Neural progenitor cell (in vitro differentiated cells): ENCODE measurements at regions not wholly inside any gene's neighbourhood (a gene's known extent, or its start where the extent isn't known, plus 50 kb on each side); places are given as distances from the start of the nearest gene placed in this dataset.

Experiments used
- DNase-seq: peaks from one replicate; pipeline ENCODE4 v3.0.0-alpha.2; 2016; ENCODE audit warnings: low spot score
- H2AFZ ChIP-seq: fragments of 200-600 bp; sonication (generic); replicated peaks from 2 replicates; pipeline ENCODE4 v1.6.1; 2016; ENCODE audit warnings: antibody characterized with exemption
- H3F3A ChIP-seq: fragments of 200-600 bp; sonication (generic); 2 replicates; pipeline ENCODE4 v1.6.1; 2016; ENCODE audit warnings: antibody characterized with exemption, low read depth
- H3K27ac ChIP-seq: fragments of 200-600 bp; sonication (generic); 2 replicates; pipeline ENCODE4 v1.5.1; 2016; ENCODE audit warnings: mild to moderate bottlenecking
- H3K27me3 ChIP-seq: fragments of 200-600 bp; sonication (generic); 2 replicates; pipeline ENCODE4 v1.6.1; 2016; ENCODE audit warnings: mild to moderate bottlenecking, moderate library complexity
- H3K36me3 ChIP-seq: fragments of 200-600 bp; sonication (generic); 2 replicates; pipeline ENCODE4 v1.5.1; 2016
- H3K4me1 ChIP-seq: fragments of 200-600 bp; sonication (generic); 2 replicates; pipeline ENCODE4 v1.6.1; 2016; ENCODE audit warnings: mixed run types
- H3K4me2 ChIP-seq: fragments of 200-600 bp; sonication (generic); 2 replicates; pipeline ENCODE4 v1.6.1; 2016
- H3K4me3 ChIP-seq: fragments of 200-600 bp; sonication (generic); 2 replicates; pipeline ENCODE4 v1.5.1; 2016
- H3K79me2 ChIP-seq: fragments of 200-600 bp; sonication (generic); 2 replicates; pipeline ENCODE4 v1.6.1; 2016; ENCODE audit warnings: low read depth
- H3K9ac ChIP-seq: fragments of 200-600 bp; sonication (generic); 2 replicates; pipeline ENCODE4 v1.6.1; 2016
- H3K9me3 ChIP-seq: fragments of 200-600 bp; sonication (generic); 2 replicates; pipeline ENCODE4 v1.5.1; 2016; ENCODE audit warnings: low read depth
- H4K20me1 ChIP-seq: fragments of 200-600 bp; sonication (generic); 2 replicates; pipeline ENCODE4 v1.6.1; 2016; ENCODE audit warnings: low read depth
- H3K27ac Mint-ChIP-seq: 3 replicates; pipeline ENCODE4 v1.8.0; 2021; ENCODE audit warnings: mixed read lengths
- H3K27me3 Mint-ChIP-seq: 2 replicates; pipeline ENCODE4 v1.8.0; 2022; ENCODE audit warnings: low read depth, mild to moderate bottlenecking, inconsistent platforms, moderate library complexity, mixed read lengths; ENCODE audit not compliant: insufficient read depth
- H3K36me3 Mint-ChIP-seq: 3 replicates; pipeline ENCODE4 v1.8.0; 2021; ENCODE audit warnings: mixed read lengths
- H3K4me1 Mint-ChIP-seq: 3 replicates; pipeline ENCODE4 v1.8.0; 2021; ENCODE audit warnings: mixed read lengths
- H3K4me3 Mint-ChIP-seq: 3 replicates; pipeline ENCODE4 v1.8.0; 2021; ENCODE audit warnings: mild to moderate bottlenecking, moderate library complexity, mixed read lengths
- H3K9me3 Mint-ChIP-seq: 3 replicates; pipeline ENCODE4 v1.8.0; 2020; ENCODE audit warnings: mixed read lengths
- EZH2 ChIP-seq: fragments of 200-600 bp; sonication (generic); IDR thresholded peaks from 2 replicates; pipeline ENCODE4 v1.6.1; 2017; ENCODE audit warnings: antibody characterized with exemption, mild to moderate bottlenecking, moderate library complexity
- EZH2phosphoT487 ChIP-seq: fragments of 200-600 bp; sonication (generic); IDR thresholded peaks from 2 replicates; pipeline ENCODE4 v1.6.1; 2017; ENCODE audit warnings: antibody characterized with exemption
- TF ChIP-seq, protein P1 (sequence below): fragments of 200-600 bp; sonication (generic); IDR thresholded peaks from 2 replicates; pipeline ENCODE4 v1.5.1; 2017; ENCODE audit warnings: antibody characterized with exemption, mild to moderate bottlenecking

DNA sequence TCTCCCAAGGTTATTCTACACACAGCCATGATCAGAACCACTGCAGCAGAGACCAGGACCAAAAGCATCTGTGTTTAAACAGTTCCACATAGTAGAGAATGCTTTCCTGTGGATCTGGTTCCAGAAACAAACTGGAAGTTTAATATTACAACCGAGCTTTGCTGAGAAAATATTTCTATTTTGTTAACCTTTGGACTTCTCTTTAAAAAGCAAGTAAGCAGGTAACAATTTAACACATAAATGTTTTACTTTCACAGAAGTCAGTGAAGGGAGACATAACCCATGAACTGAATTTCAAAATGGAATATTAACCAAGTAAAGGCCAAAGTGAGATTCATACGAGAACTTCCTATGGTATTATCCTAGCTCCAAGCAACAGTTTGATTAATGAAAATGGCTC lies 98.6 kb upstream of the PHYHIPL start:
- H3K36me3 ChIP-seq, result no peaks in the 10 kb centered on the region
- H3K4me3 ChIP-seq, result no peak overlapping the region
- H3K36me3 Mint-ChIP-seq, result no peaks in the 10 kb centered on the region
- no peak overlapping the region for H3K27ac Mint-ChIP-seq
- H3K4me3 Mint-ChIP-seq, result no peak overlapping the region
- no peak overlapping the region for H2AFZ ChIP-seq
- TF ChIP-seq EZH2phosphoT487 (no peak), EZH2 (no peak)
- TF ChIP-seq, protein P1, sequence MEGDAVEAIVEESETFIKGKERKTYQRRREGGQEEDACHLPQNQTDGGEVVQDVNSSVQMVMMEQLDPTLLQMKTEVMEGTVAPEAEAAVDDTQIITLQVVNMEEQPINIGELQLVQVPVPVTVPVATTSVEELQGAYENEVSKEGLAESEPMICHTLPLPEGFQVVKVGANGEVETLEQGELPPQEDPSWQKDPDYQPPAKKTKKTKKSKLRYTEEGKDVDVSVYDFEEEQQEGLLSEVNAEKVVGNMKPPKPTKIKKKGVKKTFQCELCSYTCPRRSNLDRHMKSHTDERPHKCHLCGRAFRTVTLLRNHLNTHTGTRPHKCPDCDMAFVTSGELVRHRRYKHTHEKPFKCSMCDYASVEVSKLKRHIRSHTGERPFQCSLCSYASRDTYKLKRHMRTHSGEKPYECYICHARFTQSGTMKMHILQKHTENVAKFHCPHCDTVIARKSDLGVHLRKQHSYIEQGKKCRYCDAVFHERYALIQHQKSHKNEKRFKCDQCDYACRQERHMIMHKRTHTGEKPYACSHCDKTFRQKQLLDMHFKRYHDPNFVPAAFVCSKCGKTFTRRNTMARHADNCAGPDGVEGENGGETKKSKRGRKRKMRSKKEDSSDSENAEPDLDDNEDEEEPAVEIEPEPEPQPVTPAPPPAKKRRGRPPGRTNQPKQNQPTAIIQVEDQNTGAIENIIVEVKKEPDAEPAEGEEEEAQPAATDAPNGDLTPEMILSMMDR, result no peak
- H3K4me1 Mint-ChIP-seq, result no peaks in the 10 kb centered on the region
- H3K27me3 Mint-ChIP-seq, result no peaks in the 10 kb centered on the region
- DNase-seq, result no peak
- H3K27ac ChIP-seq, result no peak overlapping the region
- H3K9me3 ChIP-seq, result no peaks in the 10 kb centered on the region
- H3K9me3 Mint-ChIP-seq, result no peaks in the 10 kb centered on the region
- no peak overlapping the region for H3K4me2 ChIP-seq
- H3K9ac ChIP-seq, result no peak overlapping the region
- peaks cover 15% of the 10 kb centered on the region for H3K4me1 ChIP-seq
- H4K20me1 ChIP-seq, result no peaks in the 10 kb centered on the region
- no peaks in the 10 kb centered on the region for H3K79me2 ChIP-seq
- no peaks in the 10 kb centered on the region for H3F3A ChIP-seq
- H3K27me3 ChIP-seq, result no peaks in the 10 kb centered on the region

GRCh38 chr10:59078978-59079377 lies 97.5 kb upstream of the PHYHIPL start:
- Mint-ChIP-seq H3K4me3 (no peak overlapping the region), H3K36me3 (no peaks in the 10 kb centered on the region), H3K9me3 (no peaks in the 10 kb centered on the region), H3K4me1 (no peaks in the 10 kb centered on the region), H3K27me3 (no peaks in the 10 kb centered on the region), H3K27ac (no peak overlapping the region)
- no peak overlapping the region for H3K27ac ChIP-seq
- no peaks in the 10 kb centered on the region for H3K27me3 ChIP-seq
- no peak overlapping the region for H2AFZ ChIP-seq
- TF ChIP-seq EZH2phosphoT487 (no peak), EZH2 (no peak)
- no peak overlapping the region for H3K9ac ChIP-seq
- H4K20me1 ChIP-seq, result no peaks in the 10 kb centered on the region
- no peaks in the 10 kb centered on the region for H3K79me2 ChIP-seq
- H3K9me3 ChIP-seq, result no peaks in the 10 kb centered on the region
- no peak overlapping the region for H3K4me2 ChIP-seq
- no peaks in the 10 kb centered on the region for H3K36me3 ChIP-seq
- no peaks in the 10 kb centered on the region for H3F3A ChIP-seq
- peaks cover 15% of the 10 kb centered on the region for H3K4me1 ChIP-seq
- H3K4me3 ChIP-seq, result no peak overlapping the region
- DNase-seq, result peak; percentile 33

GRCh38 chr10:59079386-59080226 lies 96.8 kb upstream of the PHYHIPL start:
- Histone ChIP-seq H3F3A (no peaks in the 10 kb centered on the region), H4K20me1 (no peaks in the 10 kb centered on the region), H3K4me3 (no peak overlapping the region), H3K9ac (no peak overlapping the region), H3K9me3 (no peaks in the 10 kb centered on the region), H3K27me3 (no peaks in the 10 kb centered on the region), H3K4me1 (peaks cover 15% of the 10 kb centered on the region), H3K36me3 (no peaks in the 10 kb centered on the region), H3K4me2 (no peak overlapping the region), H2AFZ (no peak overlapping the region), H3K27ac (no peak overlapping the region), H3K79me2 (no peaks in the 10 kb centered on the region)
- TF ChIP-seq EZH2phosphoT487 (no peak), EZH2 (no peak)
- TF ChIP-seq, protein P1, result no peak
- Mint-ChIP-seq H3K27me3 (no peaks in the 10 kb centered on the region), H3K9me3 (no peaks in the 10 kb centered on the region), H3K4me1 (no peaks in the 10 kb centered on the region), H3K27ac (no peak overlapping the region), H3K4me3 (no peak overlapping the region), H3K36me3 (no peaks in the 10 kb centered on the region)
- no peak for DNase-seq

DNA sequence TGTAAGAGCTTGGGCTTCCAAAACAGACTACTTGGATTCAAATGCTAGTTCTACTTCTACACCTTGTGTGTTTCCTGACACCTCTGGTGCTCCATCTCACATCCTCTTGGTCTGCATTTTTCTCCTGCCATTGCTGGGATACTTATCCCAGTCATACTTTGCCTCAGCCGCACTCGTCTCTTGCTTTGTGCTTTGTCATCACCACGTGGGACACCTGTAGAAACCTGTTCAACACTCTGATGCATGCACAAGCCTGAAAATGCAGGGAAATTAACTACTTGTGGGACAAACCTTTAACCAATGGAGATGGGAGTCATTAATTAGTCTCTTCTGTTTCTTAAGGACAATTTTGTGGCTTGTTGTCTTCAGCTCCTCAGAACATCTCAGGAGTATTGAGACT lies 94.2 kb upstream of the PHYHIPL start:
- no peak overlapping the region for H3K4me3 Mint-ChIP-seq
- Histone ChIP-seq H3K9me3 (no peaks in the 10 kb centered on the region), H3F3A (no peaks in the 10 kb centered on the region), H3K36me3 (no peaks in the 10 kb centered on the region), H3K4me1 (peaks cover 15% of the 10 kb centered on the region), H3K79me2 (no peaks in the 10 kb centered on the region), H3K4me3 (no peak overlapping the region), H2AFZ (no peak overlapping the region), H3K27me3 (no peaks in the 10 kb centered on the region), H3K9ac (no peak overlapping the region), H3K27ac (no peak overlapping the region), H3K4me2 (no peak overlapping the region), H4K20me1 (no peaks in the 10 kb centered on the region)
- no peaks in the 10 kb centered on the region for H3K36me3 Mint-ChIP-seq
- TF ChIP-seq EZH2 (no peak), EZH2phosphoT487 (no peak)
- TF ChIP-seq, protein P1, result no peak
- no peak overlapping the region for H3K27ac Mint-ChIP-seq
- no peaks in the 10 kb centered on the region for H3K9me3 Mint-ChIP-seq
- no peaks in the 10 kb centered on the region for H3K27me3 Mint-ChIP-seq
- DNase-seq, result no peak
- no peaks in the 10 kb centered on the region for H3K4me1 Mint-ChIP-seq
